OCI-LY7 (cell line): ENCODE measurements at regions not wholly inside any gene's neighbourhood (a gene's known extent, or its start where the extent isn't known, plus 50 kb on each side); places are given as distances from the start of the nearest gene placed in this dataset.
"Not testable (repeated sequence)": the region's sequence is repeated elsewhere in the genome, so short reads cannot be mapped to it uniquely, and the experiment has no call there.

ENCODE experiments used
- BruUV-seq: library from RNA; stranded (reverse); fragments of 400-500 nt; replicated peaks from 2 replicates; lab custom pipeline; 2021; lab: Mats Ljungman, UMichigan
- CTCF ChIA-PET: fragments of 300-600 bp; sonication (Branson Sonifier 250); formaldehyde crosslinking; loops from one replicate; lab custom pipeline; 2022; ENCODE audit warnings: antibody characterized with exemption; ENCODE audit not compliant: unreplicated experiment; lab: Charles Lee
- POLR2A ChIA-PET: fragments of 300-600 bp; sonication (Branson Sonifier 250); formaldehyde crosslinking; loops from one replicate; lab custom pipeline; 2022; ENCODE audit warnings: antibody characterized with exemption; lab: Charles Lee
- DNase-seq: peaks from one replicate; pipeline ENCODE4 v3.0.0-alpha.2; 2015; ENCODE audit warnings: low spot score
- H2AFZ ChIP-seq: fragments of 200-600 bp; sonication (generic), shearing (Covaris generic); 2 replicates; pipeline ENCODE4 v1.6.1; 2014; ENCODE audit warnings: mild to moderate bottlenecking, antibody characterized with exemption, low read length, moderate library complexity
- H3K27ac ChIP-seq: fragments of 200-600 bp; sonication (generic); 2 replicates; pipeline ENCODE4 v1.5.1; 2014; ENCODE audit warnings: mixed run types, low read depth, mild to moderate bottlenecking, moderate library complexity, low read length, inconsistent platforms; ENCODE audit not compliant: poor library complexity, severe bottlenecking
- H3K36me3 ChIP-seq: fragments of 200-600 bp; sonication (generic); 2 replicates; pipeline ENCODE4 v1.6.1; 2014; ENCODE audit warnings: mild to moderate bottlenecking, antibody characterized with exemption, low read length, moderate library complexity, mixed read lengths; ENCODE audit not compliant: insufficient read depth
- H3K4me1 ChIP-seq: fragments of 200-600 bp; sonication (generic); 2 replicates; pipeline ENCODE4 v1.5.1; 2014; ENCODE audit warnings: mild to moderate bottlenecking, low read length; ENCODE audit not compliant: insufficient read depth, poor library complexity, severe bottlenecking
- H3K4me2 ChIP-seq: fragments of 200-600 bp; sonication (generic); 2 replicates; pipeline ENCODE4 v1.6.1; 2014; ENCODE audit warnings: mild to moderate bottlenecking, low read length
- H3K4me3 ChIP-seq: fragments of 200-600 bp; sonication (generic); 2 replicates; pipeline ENCODE4 v1.5.1; 2014; ENCODE audit warnings: mild to moderate bottlenecking, low read depth, low read length; ENCODE audit not compliant: poor library complexity, severe bottlenecking
- H3K79me2 ChIP-seq: fragments of 200-600 bp; sonication (generic); 2 replicates; pipeline ENCODE4 v1.6.1; 2016; ENCODE audit warnings: low read depth, mild to moderate bottlenecking, low read length, moderate library complexity, mixed read lengths; ENCODE audit not compliant: insufficient read depth
- H3K9me2 ChIP-seq: fragments of 200-600 bp; sonication (generic); 2 replicates; pipeline ENCODE4 v1.6.1; 2016; ENCODE audit warnings: mild to moderate bottlenecking, low read length, mixed read lengths; ENCODE audit not compliant: insufficient read depth
- H3K9me3 ChIP-seq: fragments of 200-600 bp; sonication (generic); 2 replicates; pipeline ENCODE4 v1.6.1; 2014; ENCODE audit warnings: mild to moderate bottlenecking, mixed run types, low read length, mixed read lengths
- H4K20me1 ChIP-seq: fragments of 200-600 bp; sonication (generic); 2 replicates; pipeline ENCODE4 v1.6.1; 2014; ENCODE audit warnings: mild to moderate bottlenecking, antibody characterized with exemption, low read length, moderate library complexity, mixed read lengths; ENCODE audit not compliant: insufficient read depth
- CTCF ChIP-seq: fragments of 200-600 bp; sonication (generic); conservative IDR thresholded peaks from 2 replicates; pipeline ENCODE4 v1.5.1; 2014; ENCODE audit warnings: mild to moderate bottlenecking, antibody characterized with exemption, low read length, moderate library complexity, mixed read lengths
- EZH2phosphoT487 ChIP-seq: fragments of 200-600 bp; sonication (generic); IDR thresholded peaks from 2 replicates; pipeline ENCODE4 v1.6.1; 2018; ENCODE audit warnings: low read depth, borderline replicate concordance, mild to moderate bottlenecking, mixed run types, antibody characterized with exemption, low read length, moderate library complexity, mixed read lengths
- intact Hi-C: fragments of 100-400 bp; cut with micrococcal nuclease; formaldehyde crosslinking; loops from one replicate; pipeline ENCODE4 v1.10.0; 2022; ENCODE audit not compliant: unreplicated experiment

- Histone ChIP-seq H3K4me1 (no peaks in the 10 kb centered on the region), H2AFZ (no peak overlapping the region), H3K9me2 (no peaks in the 10 kb centered on the region), H3K4me3 (no peak overlapping the region), H3K79me2 (no peaks in the 10 kb centered on the region), H3K36me3 (no peaks in the 10 kb centered on the region), H3K9me3 (no peaks in the 10 kb centered on the region), H3K27ac (no peak overlapping the region), H3K4me2 (no peak overlapping the region), H4K20me1 (no peaks in the 10 kb centered on the region)
- no peak for TF ChIP-seq CTCF
- TF ChIP-seq EZH2phosphoT487: no peak
- POLR2A ChIA-PET: no interaction called here
- no peak for DNase-seq
- intact Hi-C loops: no loop called here
- CTCF ChIA-PET: no interaction called here
- no TSS peak for BruUV-seq
Measured at GRCh38 chr5:135738564-135738875, 95.9 kb upstream of the SLC25A48 start.

GRCh38 chr5:135737701-135738563 is 96.5 kb upstream of the SLC25A48 start:
- no peaks in the 10 kb centered on the region for H3K9me2 ChIP-seq
- H2AFZ ChIP-seq: no peak overlapping the region
- no TSS peak for BruUV-seq
- no peaks in the 10 kb centered on the region for H3K9me3 ChIP-seq
- H3K4me3 ChIP-seq: no peak overlapping the region
- TF ChIP-seq EZH2phosphoT487: no peak
- TF ChIP-seq CTCF: no peak
- H3K36me3 ChIP-seq: no peaks in the 10 kb centered on the region
- POLR2A ChIA-PET: no interaction called here
- no peak overlapping the region for H3K27ac ChIP-seq
- H3K79me2 ChIP-seq: no peaks in the 10 kb centered on the region
- H4K20me1 ChIP-seq: no peaks in the 10 kb centered on the region
- intact Hi-C loops: no loop called here
- no peak for DNase-seq
- H3K4me1 ChIP-seq: no peaks in the 10 kb centered on the region
- H3K4me2 ChIP-seq: no peak overlapping the region
- CTCF ChIA-PET: no interaction called here

GRCh38 chr5:135736952-135737351 is 97.5 kb upstream of the SLC25A48 start:
- H3K9me2 ChIP-seq, H3K36me3 ChIP-seq, H3K4me1 ChIP-seq, CTCF ChIA-PET, H3K4me3 ChIP-seq, H3K4me2 ChIP-seq, H3K9me3 ChIP-seq, BruUV-seq, intact Hi-C loops, DNase-seq, POLR2A ChIA-PET, H3K27ac ChIP-seq, H3K79me2 ChIP-seq, H4K20me1 ChIP-seq, H2AFZ ChIP-seq: not testable (repeated sequence)
